ENCODE measurements at regions not wholly inside any gene's neighbourhood (a gene's known extent, or its start where the extent isn't known, plus 50 kb on each side); places are given as distances from the start of the nearest gene placed in this dataset.

DNA sequence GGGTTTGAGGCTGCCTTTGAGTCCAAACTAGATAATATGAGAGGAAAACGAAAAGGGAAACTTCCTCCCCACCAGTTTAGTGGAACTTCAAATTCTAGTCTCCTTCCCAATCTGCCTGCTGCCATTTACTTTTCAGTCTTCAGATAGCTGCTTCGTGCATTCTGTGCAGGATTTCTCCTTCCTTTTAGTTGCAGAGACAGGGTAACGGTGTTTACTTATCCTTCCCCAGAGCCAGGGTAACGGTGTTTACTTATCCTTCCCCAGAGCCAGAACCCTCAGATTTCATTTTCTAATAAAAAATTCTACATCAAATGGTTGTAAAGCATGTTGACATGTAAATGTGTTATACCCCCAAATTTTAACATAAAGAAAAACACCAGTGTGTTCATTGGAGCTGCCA is 282.6 kb downstream of the VPS13C start:
- TF ChIP-seq, protein P1, sequence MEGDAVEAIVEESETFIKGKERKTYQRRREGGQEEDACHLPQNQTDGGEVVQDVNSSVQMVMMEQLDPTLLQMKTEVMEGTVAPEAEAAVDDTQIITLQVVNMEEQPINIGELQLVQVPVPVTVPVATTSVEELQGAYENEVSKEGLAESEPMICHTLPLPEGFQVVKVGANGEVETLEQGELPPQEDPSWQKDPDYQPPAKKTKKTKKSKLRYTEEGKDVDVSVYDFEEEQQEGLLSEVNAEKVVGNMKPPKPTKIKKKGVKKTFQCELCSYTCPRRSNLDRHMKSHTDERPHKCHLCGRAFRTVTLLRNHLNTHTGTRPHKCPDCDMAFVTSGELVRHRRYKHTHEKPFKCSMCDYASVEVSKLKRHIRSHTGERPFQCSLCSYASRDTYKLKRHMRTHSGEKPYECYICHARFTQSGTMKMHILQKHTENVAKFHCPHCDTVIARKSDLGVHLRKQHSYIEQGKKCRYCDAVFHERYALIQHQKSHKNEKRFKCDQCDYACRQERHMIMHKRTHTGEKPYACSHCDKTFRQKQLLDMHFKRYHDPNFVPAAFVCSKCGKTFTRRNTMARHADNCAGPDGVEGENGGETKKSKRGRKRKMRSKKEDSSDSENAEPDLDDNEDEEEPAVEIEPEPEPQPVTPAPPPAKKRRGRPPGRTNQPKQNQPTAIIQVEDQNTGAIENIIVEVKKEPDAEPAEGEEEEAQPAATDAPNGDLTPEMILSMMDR (IDR thresholded peaks at IDR 0.05): no peak
- TF ChIP-seq POLR2A (IDR thresholded peaks at IDR 0.05) (no peak), EP300 (IDR thresholded peaks at IDR 0.05) (no peak)

Measured in tibial nerve (tissue), 4 donors.